HG02840 (cell line): ENCODE measurements at regions not wholly inside any gene's neighbourhood (a gene's known extent, or its start where the extent isn't known, plus 50 kb on each side); places are given as distances from the start of the nearest gene placed in this dataset.

Source experiments
- ATAC-seq: cut with Tn5 transposase; IDR thresholded peaks from one replicate; pipeline ENCODE4 v1.9.1; 2021; ENCODE audit warnings: mild to moderate bottlenecking, moderate library complexity, moderate number of reproducible peaks; ENCODE audit not compliant: unreplicated experiment, low FRiP score

DNA sequence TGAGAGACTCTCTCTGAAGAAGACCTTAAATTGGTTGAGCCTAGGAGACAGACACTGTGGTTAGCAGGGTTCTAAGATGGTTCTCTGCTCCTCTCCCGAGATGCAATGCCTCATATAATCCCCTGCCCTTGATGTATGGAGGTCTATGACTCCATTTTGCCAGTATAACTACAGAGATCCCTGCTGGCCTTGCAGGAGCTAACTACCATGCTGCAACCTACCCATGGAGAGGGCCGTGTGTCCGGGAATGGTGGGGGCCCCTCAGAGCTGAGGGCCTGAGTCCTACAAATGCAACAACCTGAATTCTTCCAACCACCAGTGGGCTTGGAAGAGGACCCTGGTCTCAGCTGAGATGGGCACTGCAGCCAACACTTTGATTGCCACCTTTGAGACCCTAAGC lies 388.0 kb downstream of the SETD4 start:
- ATAC-seq, result no peak

DNA sequence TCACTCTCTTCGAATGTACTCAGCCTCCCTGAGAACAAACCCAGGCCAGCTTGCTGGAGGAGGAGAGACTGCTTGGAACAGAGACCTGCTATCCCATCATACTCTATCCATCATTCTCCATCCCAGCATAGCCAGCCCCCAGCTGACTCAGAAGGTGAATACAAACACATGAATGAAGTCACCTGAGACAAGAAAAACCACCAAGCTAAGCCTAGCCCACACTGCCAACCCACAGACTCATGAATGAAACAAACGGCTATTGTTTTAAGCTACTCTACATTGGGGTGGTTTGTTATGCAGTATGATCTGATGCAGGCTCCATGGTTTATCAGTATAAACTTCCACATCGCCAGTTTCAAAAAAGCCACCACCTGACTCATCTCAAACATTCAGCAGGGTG lies 395.6 kb downstream of the SETD4 start:
- ATAC-seq, result no peak

DNA sequence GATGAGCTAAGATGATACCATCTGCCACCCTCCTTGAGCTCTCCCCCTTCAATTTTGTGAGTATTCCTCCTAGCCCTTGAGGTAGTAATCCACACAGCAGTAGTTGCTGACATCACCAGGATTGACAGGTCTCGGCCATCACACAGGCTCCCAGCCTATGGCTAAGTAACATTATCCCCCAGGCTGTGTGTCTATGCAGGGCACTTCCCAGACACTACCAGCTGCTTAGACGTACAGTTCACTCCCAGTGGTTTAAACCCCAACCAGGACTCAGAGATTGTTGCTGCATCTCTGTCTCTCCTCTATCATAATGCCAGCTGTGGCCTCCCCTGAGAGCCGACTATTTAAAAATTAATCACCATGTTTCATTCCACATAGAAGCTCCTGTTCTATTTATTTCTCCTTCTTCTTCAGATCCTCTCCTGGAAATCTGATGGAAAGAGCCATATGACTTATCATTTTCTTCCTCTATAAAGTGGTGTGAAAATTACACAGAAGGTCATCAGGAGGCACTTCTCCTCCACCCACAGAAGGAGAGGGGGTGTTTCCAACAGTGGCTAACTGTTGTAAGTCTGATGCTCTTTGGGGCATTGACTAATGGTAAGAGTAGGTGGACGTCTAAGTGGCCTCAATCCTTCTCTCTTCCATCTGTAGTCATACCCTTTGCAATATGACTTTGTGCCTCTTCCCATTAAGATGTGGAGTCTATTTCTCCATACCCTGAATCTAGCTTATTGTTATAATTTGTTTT lies 396.3 kb downstream of the SETD4 start:
- ATAC-seq, result no peak

DNA sequence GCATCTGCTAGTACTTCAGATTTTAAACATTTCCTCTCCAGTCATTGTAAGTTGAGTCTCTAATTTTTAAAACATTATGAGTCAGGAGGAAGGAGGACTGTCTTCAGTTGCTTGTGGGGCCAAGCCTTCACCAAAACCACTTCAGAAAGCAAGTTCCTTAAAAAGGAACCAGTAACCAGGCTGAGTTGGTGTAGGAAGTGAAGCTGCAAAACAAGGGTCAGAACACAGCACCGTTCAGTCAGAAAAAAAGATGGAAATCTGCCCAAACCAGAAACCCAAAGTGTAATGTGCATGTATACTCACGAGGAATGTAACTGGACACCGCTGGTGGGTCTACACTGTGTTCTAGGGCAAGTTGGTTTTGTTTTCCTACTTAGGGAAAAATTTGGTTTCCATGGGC lies 402.1 kb downstream of the SETD4 start:
- no peak for ATAC-seq

DNA sequence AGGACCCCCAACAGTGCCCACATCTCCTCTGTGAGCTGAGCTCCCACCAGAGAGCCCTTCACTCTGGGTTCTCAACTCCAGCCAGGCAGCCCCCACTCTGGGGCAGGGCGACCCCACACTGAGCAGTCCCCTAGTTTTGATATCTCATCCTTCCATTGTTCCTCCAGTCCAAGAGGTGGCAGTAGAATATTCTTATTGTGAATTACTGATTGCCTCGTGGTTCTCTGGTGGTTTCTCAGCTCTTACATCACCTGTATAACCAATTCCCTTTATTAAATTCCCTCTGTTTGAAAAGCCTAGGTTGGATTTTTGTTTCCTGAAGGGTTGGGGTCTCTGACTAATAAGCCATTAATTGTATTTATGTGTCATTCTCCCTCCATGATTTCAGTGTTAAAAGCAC lies 407.5 kb downstream of the SETD4 start:
- no peak for ATAC-seq

DNA sequence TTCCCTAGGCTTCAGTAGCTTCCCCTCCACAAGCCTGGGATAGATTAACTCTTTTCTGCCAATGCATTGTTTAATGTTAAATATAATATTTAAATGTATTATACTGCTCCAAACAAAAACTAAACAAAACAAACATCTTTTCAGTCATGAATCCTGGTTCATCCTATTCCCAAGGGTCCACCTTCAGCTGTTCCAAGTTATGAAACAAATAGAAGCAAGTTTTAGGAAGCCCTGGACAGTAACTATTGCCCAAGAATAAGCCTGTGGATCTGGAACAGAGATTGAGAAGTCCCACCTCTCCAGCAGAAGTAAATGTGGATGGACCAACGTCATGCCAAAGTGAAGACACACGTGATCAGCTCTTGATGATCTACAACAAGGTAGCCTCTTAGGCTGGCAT lies 408.1 kb downstream of the SETD4 start:
- no peak for ATAC-seq

DNA sequence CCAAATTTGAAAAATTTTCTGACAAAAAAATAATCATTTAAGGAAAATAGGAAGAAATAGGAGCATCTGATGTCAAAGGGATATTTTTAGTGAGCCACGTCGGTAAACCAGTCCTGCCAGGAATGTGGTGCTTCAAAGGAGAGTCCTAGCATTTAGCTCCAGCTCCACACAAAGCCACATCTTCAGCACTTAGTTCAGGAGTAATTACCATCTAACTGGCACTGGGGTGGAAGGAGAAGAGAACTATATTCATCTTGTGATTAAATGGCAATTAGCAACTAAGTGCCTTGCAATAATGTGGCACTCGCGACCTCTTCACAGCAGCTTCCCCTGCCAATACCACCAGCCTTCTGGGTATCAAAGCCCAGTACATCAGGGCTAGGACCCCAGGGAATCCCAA lies 409.1 kb downstream of the SETD4 start:
- no peak for ATAC-seq

DNA sequence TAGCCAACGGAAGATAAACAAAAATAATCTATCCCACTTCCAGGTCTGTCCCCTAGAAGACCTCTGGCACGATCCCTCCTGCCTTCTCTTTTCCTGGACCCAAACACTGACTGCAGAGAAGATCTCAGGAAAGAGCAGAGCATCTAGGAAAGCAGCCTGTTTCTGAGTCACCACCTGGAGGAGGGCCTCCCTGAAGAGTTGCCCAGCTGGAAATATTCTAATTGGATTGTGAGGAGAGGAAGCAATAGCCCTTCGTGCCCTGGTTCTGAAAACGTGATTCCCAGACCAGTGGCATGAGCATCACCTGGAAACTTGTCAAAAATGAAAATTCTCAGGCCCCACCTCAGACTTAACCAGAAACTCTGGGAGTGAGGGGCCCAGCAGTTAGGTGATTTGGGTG lies 411.1 kb downstream of the SETD4 start:
- ATAC-seq, result no peak

DNA sequence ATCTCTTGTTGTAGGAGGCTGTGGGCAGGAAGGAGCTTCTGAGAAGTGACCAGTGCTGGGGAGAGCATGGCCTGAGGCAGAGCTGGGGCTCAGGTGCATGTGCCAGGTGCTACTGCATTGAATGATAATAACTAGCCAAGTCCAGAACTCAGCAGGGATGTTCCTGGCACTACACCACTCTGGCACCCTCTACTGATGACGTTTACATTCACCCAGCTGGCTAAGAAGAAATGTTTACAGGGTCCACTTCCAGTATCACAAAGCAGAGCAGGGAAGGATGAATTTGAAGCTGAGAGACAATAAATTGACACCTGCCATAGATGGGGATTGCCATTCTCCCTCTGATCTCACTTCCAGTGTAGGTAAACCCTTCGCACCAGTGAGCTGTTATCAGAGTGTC lies 411.8 kb downstream of the SETD4 start:
- no peak for ATAC-seq

DNA sequence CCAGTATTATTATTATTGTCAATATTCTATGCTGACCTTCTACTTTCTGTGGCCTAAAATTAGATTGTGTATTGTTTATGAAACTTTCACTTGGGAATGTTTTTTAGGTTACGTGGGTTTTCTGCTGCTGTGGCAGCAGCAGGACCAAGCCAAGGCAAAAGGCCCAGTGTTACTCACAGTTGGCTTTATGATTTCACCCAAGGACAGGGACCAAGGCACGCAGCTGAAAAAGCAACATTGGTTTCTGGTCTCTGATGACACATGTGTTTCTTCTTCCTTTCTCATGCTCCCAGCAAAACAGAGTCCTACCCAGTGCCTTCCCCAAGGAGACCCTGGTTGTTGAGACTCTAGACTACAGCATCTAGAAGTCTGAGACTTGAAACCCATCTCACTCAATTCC lies 413.7 kb downstream of the SETD4 start:
- ATAC-seq, result no peak

DNA sequence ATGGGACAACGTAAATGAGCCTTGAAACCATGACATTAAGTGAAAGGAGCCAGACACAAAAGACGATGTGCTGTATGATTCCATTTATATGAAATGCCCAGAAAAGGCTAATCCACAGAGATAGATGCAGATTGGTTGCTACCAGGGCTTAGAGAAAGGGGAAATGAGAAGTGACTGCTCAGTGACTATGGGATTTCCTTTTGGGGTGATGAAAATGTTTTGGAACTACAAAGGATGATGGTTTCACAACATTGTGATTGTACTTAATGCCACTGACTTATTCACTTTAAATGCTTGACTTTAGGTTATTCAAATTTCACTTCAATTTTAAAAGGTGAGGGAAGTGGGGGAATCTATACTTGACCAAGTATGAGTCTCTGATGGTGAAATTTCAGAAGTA lies 414.3 kb downstream of the SETD4 start:
- no peak for ATAC-seq

DNA sequence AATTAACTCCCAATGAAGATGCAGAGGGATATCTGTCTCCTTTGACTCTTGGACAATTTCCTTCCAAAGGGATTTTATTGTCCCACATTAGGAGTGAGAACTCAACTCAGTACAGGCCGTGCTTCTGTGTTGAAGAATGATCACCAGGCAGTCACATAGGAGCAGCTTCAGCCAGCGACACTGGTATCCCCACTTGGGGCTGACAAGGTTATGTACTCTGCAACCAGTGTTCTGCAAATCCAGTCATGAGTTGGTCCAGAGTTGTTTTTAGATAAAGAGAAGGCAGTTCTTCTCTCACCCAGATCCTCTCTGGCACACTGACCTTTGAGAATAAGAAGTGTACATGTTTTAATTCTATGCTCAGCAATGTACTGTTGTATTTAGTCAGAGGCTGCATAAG lies 415.8 kb downstream of the SETD4 start:
- ATAC-seq, result no peak

DNA sequence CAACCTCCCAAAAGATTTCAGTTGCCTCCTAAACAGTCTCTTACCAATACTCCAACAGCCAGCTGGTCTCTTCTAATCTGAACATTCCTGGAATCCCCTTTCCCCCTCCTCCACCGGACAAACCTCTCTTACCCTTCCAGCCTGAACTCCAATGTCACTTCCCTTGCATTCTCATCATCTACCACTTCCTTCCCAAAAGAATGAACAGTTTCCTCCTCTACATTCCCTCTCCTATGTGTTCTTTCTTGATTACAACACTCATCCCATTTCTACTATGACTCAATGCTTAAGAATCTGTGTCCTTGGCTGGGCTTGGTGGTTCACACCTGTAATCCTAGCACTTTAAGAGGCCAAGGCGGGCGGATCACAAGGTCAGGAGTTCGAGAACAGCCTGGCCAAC lies 417.1 kb downstream of the SETD4 start:
- ATAC-seq, result no peak

DNA sequence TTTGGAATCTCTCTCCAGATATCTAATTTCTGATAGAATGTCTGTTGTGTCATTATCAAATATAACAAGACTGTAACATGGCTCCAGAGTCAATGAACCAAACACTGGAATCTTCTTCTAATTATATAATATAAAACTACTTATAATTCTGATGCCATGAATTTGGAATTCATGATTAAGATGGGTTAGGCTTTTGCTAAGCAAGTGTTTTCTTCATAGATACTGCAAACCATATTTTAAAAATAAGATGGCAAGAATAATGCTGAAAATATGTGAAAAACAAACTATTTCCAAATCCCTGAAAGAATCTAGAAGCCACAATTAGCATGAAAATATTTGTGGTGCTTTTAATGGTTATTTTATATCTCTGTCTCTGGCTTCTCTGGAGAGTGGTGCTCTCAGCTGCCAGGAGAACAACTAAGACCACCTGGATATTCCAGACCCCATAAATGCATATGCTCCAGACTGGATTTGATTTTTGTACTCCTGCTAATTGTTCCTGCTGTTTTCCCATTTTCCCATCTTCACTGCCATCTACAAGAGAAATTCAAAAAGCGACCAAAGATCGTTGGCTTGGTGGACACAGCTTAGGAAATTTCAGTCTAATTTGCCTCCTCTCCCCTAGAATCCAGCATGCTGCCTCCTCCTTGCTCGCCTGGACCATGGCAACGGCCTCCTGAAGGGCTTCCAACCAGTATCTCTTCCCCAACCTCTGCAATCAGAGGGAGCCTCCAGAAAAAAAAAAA lies 418.9 kb downstream of the SETD4 start:
- no peak for ATAC-seq

DNA sequence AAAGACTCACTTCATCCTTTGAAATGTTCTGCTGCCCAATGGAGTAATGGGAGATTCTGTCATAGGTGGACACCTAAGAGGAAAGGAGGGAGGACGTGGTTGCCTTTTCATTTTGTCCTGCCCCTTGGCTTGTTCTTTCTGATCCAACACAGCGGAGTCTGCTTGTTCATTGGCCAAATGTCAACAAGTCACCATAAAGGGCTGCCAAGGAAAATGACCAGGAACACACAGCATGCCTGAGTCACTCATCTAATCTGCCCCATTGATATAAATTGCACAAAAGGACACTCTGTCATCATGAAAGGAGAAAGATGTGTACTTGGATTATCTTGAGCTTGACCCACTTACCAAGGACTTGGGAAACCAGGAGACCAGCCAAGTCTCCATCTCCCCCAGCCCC lies 422.9 kb downstream of the SETD4 start:
- no peak for ATAC-seq

DNA sequence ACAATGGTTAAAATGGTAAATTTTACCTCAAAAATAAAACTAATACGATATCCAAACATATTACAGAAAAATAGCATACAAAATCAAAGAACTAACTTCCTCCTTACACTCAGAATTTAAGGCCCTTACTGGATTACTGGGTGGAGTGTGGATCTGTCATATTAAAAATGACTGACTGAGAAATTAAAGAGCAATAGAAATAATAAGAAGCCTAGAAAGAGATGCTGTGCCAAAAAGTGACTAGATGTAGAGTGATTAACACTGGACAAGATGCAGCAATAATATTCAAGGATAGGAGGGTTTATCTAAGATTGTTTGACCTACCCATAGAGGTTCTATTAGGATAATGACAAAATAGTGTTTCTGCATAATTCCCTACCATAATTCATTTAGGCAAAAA lies 424.3 kb downstream of the SETD4 start:
- no peak for ATAC-seq

DNA sequence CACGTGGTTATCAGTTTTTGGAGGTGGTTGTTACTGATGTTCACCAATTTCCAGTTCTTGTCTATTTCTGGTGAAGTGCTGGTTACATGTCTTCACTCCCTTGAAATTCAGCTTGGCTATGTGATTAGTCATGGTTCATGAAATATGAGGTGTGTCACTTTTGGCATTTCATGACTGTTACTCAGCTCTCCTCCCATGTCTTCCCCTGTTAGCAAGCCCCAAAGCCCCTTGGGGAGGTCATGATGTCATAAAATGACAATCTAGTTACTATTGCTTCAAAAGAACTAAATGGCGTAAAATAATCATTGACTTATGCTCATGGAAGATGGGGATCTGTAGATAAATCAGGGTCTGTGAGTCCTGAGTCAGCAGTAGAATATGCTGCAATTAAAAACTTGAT lies 425.1 kb downstream of the SETD4 start:
- no peak for ATAC-seq

DNA sequence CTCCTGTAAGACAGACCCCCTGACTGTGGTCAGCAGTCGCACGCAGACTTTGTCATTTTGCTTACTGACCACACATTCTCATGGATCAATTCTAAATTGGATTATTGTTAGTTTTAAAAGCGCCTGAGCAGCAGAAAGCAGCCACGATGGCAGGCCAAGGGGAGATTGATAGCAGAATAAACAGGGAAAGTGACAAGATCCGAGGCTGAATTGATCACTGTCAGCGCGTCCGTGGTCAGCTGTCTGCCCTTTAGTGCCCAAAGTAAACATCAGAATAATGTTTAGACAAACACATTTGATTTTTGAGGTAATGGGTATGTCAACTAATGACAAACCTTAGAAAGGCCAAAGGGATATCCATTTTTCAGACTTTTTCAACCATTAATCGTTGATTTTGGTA lies 426.8 kb downstream of the SETD4 start:
- ATAC-seq, result no peak

DNA sequence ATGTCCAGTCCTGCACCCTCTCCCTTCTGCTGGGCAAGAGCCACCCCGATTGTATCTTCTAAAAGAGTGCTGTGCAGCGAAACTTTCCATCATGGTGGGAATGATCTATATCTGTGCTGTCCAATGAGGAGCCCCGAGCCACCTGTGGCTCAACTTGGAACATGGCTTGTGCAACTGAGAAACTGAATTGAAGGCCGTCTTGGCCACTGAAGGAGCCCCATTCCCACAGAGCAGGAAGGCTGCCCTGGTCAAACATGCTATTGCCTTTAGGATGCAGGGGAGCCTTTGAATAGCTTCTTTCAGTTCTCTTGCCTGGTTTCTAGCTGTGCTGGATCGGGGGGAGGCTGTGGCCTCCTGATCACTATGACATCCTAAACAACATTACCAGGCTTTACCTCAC lies 427.6 kb downstream of the SETD4 start:
- no peak for ATAC-seq

DNA sequence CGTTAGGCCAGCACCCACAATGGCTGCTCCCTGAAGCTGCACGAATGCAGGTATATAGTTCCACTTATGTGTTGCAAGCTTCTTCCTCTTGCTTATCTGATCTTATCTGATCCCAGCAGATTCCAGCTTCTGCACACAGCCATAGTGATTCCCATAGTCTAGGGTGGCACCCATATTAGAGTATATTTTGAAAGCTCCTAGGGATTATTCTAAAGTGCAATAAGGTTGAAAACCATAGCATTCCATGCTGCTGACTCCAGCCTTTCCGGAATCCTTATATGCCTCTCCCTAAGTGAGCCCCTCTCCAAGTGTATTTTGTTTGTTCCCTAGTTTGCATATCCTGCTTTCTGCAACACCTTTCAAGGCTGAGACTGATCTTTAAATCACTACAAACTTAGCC lies 432.0 kb downstream of the SETD4 start:
- ATAC-seq, result no peak

DNA sequence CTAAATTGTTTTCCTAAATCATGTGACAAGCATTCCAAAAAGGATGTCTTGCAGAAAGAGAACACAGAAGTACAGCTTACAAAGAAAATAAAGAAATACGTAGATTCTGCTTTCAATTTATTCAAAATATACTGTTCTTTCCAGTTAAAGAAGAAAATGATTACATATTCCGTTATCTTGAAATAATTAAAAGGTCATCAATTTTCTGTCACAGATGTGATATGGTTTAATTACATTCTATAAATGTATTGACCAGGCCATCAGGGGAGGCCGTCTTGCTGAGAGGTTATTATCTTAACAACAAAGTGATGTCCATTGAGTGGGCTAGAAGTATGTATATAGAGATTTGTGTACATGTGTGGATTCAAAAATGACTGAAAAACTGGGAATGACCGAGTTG lies 432.9 kb downstream of the SETD4 start:
- no peak for ATAC-seq

DNA sequence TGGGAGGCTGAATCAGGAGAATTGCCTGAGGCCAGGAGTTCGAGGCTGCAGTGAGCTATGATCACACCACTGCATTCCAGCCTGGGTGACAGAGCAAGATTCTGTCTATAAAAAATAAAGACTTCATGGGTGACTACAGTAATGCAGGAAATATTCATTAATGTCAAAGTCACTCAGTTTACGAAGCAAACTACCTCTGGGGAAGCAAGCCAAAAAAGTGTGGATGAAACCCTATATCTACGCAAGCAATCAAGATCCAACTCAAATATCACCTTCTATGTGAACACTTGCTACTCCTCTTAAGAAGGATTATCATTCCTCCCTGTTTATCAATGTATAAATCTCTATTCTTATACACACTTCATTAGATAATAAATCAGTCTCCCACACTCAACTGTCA lies 434.8 kb downstream of the SETD4 start:
- no peak for ATAC-seq
